ENCODE measurements at regions not wholly inside any gene's neighbourhood (a gene's known extent, or its start where the extent isn't known, plus 50 kb on each side); places are given as distances from the start of the nearest gene placed in this dataset.

GRCh38 chr22:48756146-48757111, 1071.2 kb downstream of the BRD1 start:
- TF ChIP-seq, protein P1, sequence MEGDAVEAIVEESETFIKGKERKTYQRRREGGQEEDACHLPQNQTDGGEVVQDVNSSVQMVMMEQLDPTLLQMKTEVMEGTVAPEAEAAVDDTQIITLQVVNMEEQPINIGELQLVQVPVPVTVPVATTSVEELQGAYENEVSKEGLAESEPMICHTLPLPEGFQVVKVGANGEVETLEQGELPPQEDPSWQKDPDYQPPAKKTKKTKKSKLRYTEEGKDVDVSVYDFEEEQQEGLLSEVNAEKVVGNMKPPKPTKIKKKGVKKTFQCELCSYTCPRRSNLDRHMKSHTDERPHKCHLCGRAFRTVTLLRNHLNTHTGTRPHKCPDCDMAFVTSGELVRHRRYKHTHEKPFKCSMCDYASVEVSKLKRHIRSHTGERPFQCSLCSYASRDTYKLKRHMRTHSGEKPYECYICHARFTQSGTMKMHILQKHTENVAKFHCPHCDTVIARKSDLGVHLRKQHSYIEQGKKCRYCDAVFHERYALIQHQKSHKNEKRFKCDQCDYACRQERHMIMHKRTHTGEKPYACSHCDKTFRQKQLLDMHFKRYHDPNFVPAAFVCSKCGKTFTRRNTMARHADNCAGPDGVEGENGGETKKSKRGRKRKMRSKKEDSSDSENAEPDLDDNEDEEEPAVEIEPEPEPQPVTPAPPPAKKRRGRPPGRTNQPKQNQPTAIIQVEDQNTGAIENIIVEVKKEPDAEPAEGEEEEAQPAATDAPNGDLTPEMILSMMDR (IDR thresholded peaks at IDR 0.05; ENCODE audit: control insufficient read depth, extremely low read depth, insufficient read depth) = no peak
- no peak overlapping the region for H3K4me3 ChIP-seq (ENCODE audit: low read depth, low read length)
- no peak for DNase-seq (ENCODE audit: low read depth)

DNA sequence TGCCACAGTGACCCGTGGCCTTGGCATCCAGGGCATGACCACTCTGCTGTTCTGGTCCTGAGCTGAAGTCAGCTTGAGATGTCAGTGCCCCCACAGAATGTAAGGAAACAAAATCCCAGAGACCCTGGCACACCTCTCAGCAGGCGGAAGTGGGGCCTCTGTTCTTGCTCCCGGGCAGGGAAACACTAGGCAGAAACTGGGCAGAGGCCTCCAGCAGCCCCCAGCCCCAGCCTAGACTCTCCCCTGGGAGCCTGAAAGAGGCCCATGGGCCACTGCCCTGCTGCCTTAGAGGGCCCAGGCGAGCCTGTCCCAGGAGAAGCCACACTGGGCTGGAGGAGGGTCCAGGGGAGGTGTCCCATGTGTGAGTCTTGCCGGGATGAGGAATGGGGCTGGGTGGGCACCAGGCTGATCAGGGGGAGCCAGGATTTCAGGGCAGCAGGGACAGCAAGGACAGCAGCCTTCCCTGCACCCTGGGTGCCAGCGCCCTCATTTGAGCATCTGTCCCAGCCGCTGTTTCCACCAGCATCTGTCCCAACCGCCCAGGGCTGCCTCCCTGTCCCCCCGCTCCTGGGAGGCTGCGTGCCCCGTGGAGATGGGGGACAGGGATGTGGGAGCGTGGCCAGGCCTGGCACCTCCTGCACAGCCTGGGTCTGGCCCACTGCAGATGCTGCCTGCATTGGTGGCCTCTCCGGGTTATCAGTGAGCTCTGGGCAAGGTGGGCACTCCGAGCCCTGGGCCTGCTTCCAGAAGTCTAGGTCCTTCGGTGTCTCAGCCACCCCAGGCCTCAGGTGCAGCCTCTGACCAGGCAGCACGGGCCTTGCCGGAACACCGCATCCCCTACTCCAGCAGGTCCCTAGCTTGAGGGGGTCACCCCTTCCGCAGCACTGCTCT, 1072.4 kb downstream of the BRD1 start:
- TF ChIP-seq, protein P1 (IDR thresholded peaks at IDR 0.05; ENCODE audit: control insufficient read depth, extremely low read depth, insufficient read depth) = no peak
- no peak for DNase-seq (ENCODE audit: low read depth)
- H3K4me3 ChIP-seq (ENCODE audit: low read depth, low read length) = no peak overlapping the region

- TF ChIP-seq, protein P1 (IDR thresholded peaks at IDR 0.05; ENCODE audit: control insufficient read depth, extremely low read depth, insufficient read depth) = no peak
- no peak for DNase-seq (ENCODE audit: low read depth)
- H3K4me3 ChIP-seq (ENCODE audit: low read depth, low read length) = no peak overlapping the region
These were observed 1073.0 kb downstream of the BRD1 start for GRCh38 chr22:48754611-48755058.

DNA sequence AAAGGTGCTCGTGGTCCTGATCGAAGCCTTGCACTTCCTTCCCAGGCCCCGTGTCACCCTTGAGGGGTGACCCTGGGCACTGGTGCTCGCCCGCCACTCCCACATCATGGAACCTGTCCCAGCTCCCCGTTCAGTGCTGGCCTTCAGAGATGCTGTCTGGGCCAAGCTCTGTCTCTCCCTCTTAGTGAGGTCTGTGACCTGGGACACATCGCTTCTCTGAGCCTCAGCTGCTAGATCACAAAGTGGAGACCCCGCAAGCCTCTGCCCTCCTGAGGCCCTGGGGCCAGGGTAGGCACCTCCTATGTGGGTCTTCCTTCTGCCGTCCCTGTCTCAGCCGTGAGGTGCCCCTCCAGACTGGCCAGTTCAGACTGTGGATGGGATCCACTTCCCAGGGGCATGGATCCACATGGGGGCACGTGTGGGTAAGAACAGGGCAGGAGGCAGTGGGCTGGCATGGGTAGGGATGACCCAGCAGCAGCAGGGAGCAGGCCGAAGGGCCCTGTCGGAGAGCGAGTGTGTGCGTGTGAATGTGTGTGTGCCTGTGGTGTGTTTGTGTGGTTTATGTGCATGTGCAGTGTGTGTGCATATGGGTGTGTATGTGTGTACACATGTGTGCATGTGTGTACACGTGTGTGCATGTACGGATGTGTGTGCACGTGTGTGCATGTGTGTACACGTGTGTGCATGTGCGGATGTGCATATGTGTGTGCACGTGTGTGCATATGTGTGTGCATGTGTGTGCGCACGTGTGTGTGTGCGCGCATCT, 1073.7 kb downstream of the BRD1 start:
- TF ChIP-seq, protein P1 (IDR thresholded peaks at IDR 0.05; ENCODE audit: control insufficient read depth, extremely low read depth, insufficient read depth) = no peak
- DNase-seq (ENCODE audit: low read depth) = no peak
- H3K4me3 ChIP-seq (ENCODE audit: low read depth, low read length) = no peak overlapping the region

- no peak for DNase-seq (ENCODE audit: low read depth)
- TF ChIP-seq, protein P1 (IDR thresholded peaks at IDR 0.05; ENCODE audit: control insufficient read depth, extremely low read depth, insufficient read depth) = no peak
- no peak overlapping the region for H3K4me3 ChIP-seq (ENCODE audit: low read depth, low read length)
These were observed 1074.3 kb downstream of the BRD1 start for GRCh38 chr22:48753381-48753730.
